ENCODE measurements at regions not wholly inside any gene's neighbourhood (a gene's known extent, or its start where the extent isn't known, plus 50 kb on each side); places are given as distances from the start of the nearest gene placed in this dataset.
"Not testable (repeated sequence)": the region's sequence is repeated elsewhere in the genome, so short reads cannot be mapped to it uniquely, and the experiment has no call there.

GRCh38 chr12:23236811-23237210 lies 611.8 kb downstream of the ETNK1 start:
- intact Hi-C loops (cut with micrococcal nuclease), result no loop called here

GRCh38 chr12:23238190-23238589 lies 613.2 kb downstream of the ETNK1 start:
- intact Hi-C loops (cut with micrococcal nuclease), result no loop called here

GRCh38 chr12:23238957-23239356 lies 614.0 kb downstream of the ETNK1 start:
- intact Hi-C loops (cut with micrococcal nuclease), result no loop called here

- intact Hi-C loops (cut with micrococcal nuclease), result no loop called here
Measured at GRCh38 chr12:23245186-23245585, 620.2 kb downstream of the ETNK1 start.

- intact Hi-C loops (cut with micrococcal nuclease), result no loop called here
Measured at GRCh38 chr12:23253191-23253590, 628.2 kb downstream of the ETNK1 start.

- intact Hi-C loops (cut with micrococcal nuclease), result not testable (repeated sequence)
Measured at GRCh38 chr12:23253910-23254309, 628.9 kb downstream of the ETNK1 start.

- intact Hi-C loops (cut with micrococcal nuclease), result no loop called here
Measured at GRCh38 chr12:23259558-23259957, 634.6 kb downstream of the ETNK1 start.

GRCh38 chr12:23262670-23263069 lies 637.7 kb downstream of the ETNK1 start:
- intact Hi-C loops (cut with micrococcal nuclease), result no loop called here

GRCh38 chr12:23277831-23278230 lies 652.9 kb downstream of the ETNK1 start:
- intact Hi-C loops (cut with micrococcal nuclease), result no loop called here

- intact Hi-C loops (cut with micrococcal nuclease), result no loop called here
Measured at GRCh38 chr12:23281295-23281694, 656.3 kb downstream of the ETNK1 start.

- intact Hi-C loops (cut with micrococcal nuclease), result no loop called here
Measured at GRCh38 chr12:23282701-23283100, 657.7 kb downstream of the ETNK1 start.

GRCh38 chr12:23285764-23286530 lies 661.0 kb downstream of the ETNK1 start:
- intact Hi-C loops (cut with micrococcal nuclease), result not testable (repeated sequence)

GRCh38 chr12:23290627-23291330 lies 658.7 kb downstream of the SOX5 start:
- intact Hi-C loops (cut with micrococcal nuclease), result no loop called here

GRCh38 chr12:23303220-23303619 lies 646.2 kb downstream of the SOX5 start:
- intact Hi-C loops (cut with micrococcal nuclease), result no loop called here

- intact Hi-C loops (cut with micrococcal nuclease), result no loop called here
Measured at GRCh38 chr12:23303821-23304220, 645.6 kb downstream of the SOX5 start.

- intact Hi-C loops (cut with micrococcal nuclease), result no loop called here
Measured at GRCh38 chr12:23333938-23334337, 615.5 kb downstream of the SOX5 start.

- intact Hi-C loops (cut with micrococcal nuclease), result no loop called here
Measured at GRCh38 chr12:23335593-23335992, 613.9 kb downstream of the SOX5 start.

- intact Hi-C loops (cut with micrococcal nuclease), result no loop called here
Measured at GRCh38 chr12:23337213-23337612, 612.3 kb downstream of the SOX5 start.

- intact Hi-C loops (cut with micrococcal nuclease), result no loop called here
Measured at GRCh38 chr12:23340351-23340750, 609.1 kb downstream of the SOX5 start.

- intact Hi-C loops (cut with micrococcal nuclease), result no loop called here
Measured at GRCh38 chr12:23342407-23342806, 607.1 kb downstream of the SOX5 start.

- intact Hi-C loops (cut with micrococcal nuclease), result no loop called here
Measured at GRCh38 chr12:23349564-23349963, 599.9 kb downstream of the SOX5 start.

GRCh38 chr12:23350808-23351207 lies 598.7 kb downstream of the SOX5 start:
- intact Hi-C loops (cut with micrococcal nuclease), result no loop called here

GRCh38 chr12:23352670-23353069 lies 596.8 kb downstream of the SOX5 start:
- intact Hi-C loops (cut with micrococcal nuclease), result no loop called here
